ENCODE measurements at regions not wholly inside any gene's neighbourhood (a gene's known extent, or its start where the extent isn't known, plus 50 kb on each side); places are given as distances from the start of the nearest gene placed in this dataset.

- intact Hi-C loops (cut with micrococcal nuclease), result no loop called here
- dilution Hi-C loops (cut with HindIII; ENCODE audit: low sequenced_read_pairs, unreplicated experiment), result no loop called here
- Histone ChIP-seq H3K14ac (replicated peaks; ENCODE audit: low read depth, low read length) (no peak overlapping the region), H4K20me1 (ENCODE audit: insufficient read depth, low read length) (no peaks in the 10 kb centered on the region), H3K4me3 (ENCODE audit: insufficient read depth, low read depth, low read length) (no peak overlapping the region), H3K9me3 (ENCODE audit: control insufficient read depth, insufficient read depth, low read length) (no peaks in the 10 kb centered on the region; the same call in 1 of the 2 replicates), H3K4ac (ENCODE audit: low read depth, low read length) (no peak overlapping the region), H2BK20ac (ENCODE audit: low read depth, low read length) (no peak overlapping the region), H3K56ac (ENCODE audit: extremely low read depth, insufficient read depth, low read length) (no peak overlapping the region), H4K8ac (ENCODE audit: low read depth in 2 of 2, low read length in 2 of 2) (no peak overlapping the region), H2BK15ac (ENCODE audit: low read depth, low read length) (no peak overlapping the region), H2AK9ac (replicated peaks; ENCODE audit: low read depth, low read length, poor library complexity) (no peak overlapping the region), H2BK120ac (ENCODE audit: low read depth, low read length) (no peak overlapping the region), H3K4me1 (ENCODE audit: control insufficient read depth, insufficient read depth, low read length) (no peaks in the 10 kb centered on the region), H3K27me3 (ENCODE audit: control insufficient read depth, insufficient read depth, low read length) (no peaks in the 10 kb centered on the region), H4K91ac (ENCODE audit: insufficient read depth, low read depth, low read length) (no peak overlapping the region), H3K9ac (ENCODE audit: low read depth, low read length) (no peak overlapping the region), H3K23ac (ENCODE audit: low read depth, low read length) (no peak overlapping the region), H3K36me3 (ENCODE audit: control insufficient read depth, insufficient read depth, low read length) (no peaks in the 10 kb centered on the region), H3K79me1 (ENCODE audit: low read depth in 1 of 2, low read length in 2 of 2) (no peaks in the 10 kb centered on the region), H3K18ac (ENCODE audit: low read depth, low read length) (no peak overlapping the region), H2AK5ac (ENCODE audit: low read depth, low read length) (no peak overlapping the region), H3K9me1 (ENCODE audit: insufficient read depth, low read length) (no peaks in the 10 kb centered on the region), H2BK5ac (ENCODE audit: low read depth, low read length, poor library complexity, severe bottlenecking) (no peak overlapping the region), H3K27ac (ENCODE audit: insufficient read depth, low read length) (no peak overlapping the region), H3K4me2 (ENCODE audit: low read depth, low read length) (no peak overlapping the region), H2AFZ (replicated peaks; ENCODE audit: low read length, poor library complexity) (no peak overlapping the region), H4K5ac (ENCODE audit: low read depth, low read length) (no peak overlapping the region)
- DNase-seq (peak; percentile 55), ATAC-seq (ENCODE audit: low read depth) (peak; percentile 83)
- ChIA-PET POLR2A (ENCODE audit: unreplicated experiment) (no interaction called here), CTCF (no interaction called here)
- in situ Hi-C loops (cut with MboI; ENCODE audit: low sequenced_read_pairs), result no loop called here
- WGBS, 2 experiments (ENCODE audit: extremely low coverage in 2 of 2, insufficient read length in 1 of 2), result no CpG with 5 or more reads among the region's 3 CpGs
- no TSS peak for BruUV-seq (replicated peaks)
- TF ChIP-seq FOS (IDR thresholded peaks at IDR 0.05; ENCODE audit: low read depth, low read length), result no peak
- TF ChIP-seq, protein P1, sequence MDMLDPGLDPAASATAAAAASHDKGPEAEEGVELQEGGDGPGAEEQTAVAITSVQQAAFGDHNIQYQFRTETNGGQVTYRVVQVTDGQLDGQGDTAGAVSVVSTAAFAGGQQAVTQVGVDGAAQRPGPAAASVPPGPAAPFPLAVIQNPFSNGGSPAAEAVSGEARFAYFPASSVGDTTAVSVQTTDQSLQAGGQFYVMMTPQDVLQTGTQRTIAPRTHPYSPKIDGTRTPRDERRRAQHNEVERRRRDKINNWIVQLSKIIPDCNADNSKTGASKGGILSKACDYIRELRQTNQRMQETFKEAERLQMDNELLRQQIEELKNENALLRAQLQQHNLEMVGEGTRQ (IDR thresholded peaks at IDR 0.05; ENCODE audit: low read depth, low read length), result no peak
These were observed 877.6 kb upstream of the CHORDC1 start for GRCh38 chr11:91100427-91100826.

Measured in IMR-90 (cell line).